ACHN (cell line): ENCODE measurements at regions not wholly inside any gene's neighbourhood (a gene's known extent, or its start where the extent isn't known, plus 50 kb on each side); places are given as distances from the start of the nearest gene placed in this dataset.
A peak's percentile ranks its signal among the peaks of the same experiment; 100 is the strongest.
"Not testable (repeated sequence)": the region's sequence is repeated elsewhere in the genome, so short reads cannot be mapped to it uniquely, and the experiment has no call there.

Experiments used
- DNase-seq: peaks from one replicate; pipeline ENCODE4 v3.0.0-alpha.2; 2015
- in situ Hi-C: cut with HindIII; loops from 2 replicates; pipeline ENCODE4 v1.10.0; 2017; ENCODE audit warnings: low sequenced_read_pairs, low pct_ligation_motif_present, low pct_unique_long_range_greater_than_20kb

DNA sequence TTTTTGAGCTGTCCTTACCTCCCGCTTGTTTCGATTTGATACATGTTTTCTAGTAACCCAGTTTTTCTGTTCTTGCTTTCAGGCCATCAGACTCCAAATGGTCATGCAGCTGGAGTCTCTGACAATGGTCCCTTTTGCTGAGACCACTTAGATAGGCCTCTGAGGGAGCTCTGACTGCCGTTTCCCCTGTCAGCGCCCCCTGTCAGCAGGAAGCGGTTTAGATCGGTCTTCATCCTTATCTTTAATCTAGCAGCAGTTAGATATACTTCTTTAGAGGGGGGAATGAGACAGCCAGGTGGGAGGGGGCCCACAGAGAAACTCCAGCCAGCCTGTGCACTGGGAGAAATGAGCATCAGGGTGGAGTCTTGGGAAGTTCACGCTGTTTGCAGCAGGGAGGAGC is 457.9 kb downstream of the GPAT3 start:
- in situ Hi-C loops = no loop called here

DNA sequence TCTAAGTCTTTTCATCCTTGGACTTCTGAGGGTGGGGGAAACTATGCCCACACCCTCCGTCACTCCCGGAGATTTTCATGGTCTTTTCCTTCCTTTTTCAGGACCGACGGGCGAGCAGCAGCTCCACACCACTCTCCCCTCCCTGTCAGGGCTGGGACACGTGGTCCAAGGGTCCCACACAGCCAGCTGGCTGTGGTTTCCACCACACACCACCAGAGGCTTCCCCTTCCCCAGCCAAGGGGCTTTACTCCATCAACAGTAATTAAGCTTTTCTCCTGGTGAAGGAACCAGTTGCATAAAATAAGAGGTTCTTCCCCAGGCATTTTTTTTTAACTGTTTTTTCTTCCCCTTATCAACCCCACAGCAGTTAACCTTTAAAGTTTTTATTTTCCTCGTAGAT is 453.9 kb downstream of the GPAT3 start:
- no peak for DNase-seq
- in situ Hi-C loops = no loop called here

More for the DNA sequence above, 457.9 kb downstream of the GPAT3 start:
- no peak for DNase-seq

DNA sequence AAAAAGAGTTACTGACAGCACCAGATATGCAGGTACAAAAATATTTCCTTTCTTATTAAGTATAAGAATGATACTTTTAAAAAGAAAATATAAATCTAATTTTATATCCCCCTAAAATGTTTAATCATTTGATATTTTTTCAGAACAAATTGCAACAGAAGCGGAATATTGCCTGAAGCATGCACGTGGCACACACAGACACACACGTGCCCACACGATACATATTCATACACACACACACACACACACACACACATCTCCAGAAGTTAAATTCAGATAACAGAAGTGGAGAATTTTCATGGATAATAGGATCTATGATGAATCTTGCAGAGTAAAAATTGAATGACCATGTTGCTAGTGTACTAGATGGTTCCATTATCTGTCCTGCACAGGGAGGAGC is 445.2 kb downstream of the GPAT3 start:
- no peak for DNase-seq
- in situ Hi-C loops = no loop called here

DNA sequence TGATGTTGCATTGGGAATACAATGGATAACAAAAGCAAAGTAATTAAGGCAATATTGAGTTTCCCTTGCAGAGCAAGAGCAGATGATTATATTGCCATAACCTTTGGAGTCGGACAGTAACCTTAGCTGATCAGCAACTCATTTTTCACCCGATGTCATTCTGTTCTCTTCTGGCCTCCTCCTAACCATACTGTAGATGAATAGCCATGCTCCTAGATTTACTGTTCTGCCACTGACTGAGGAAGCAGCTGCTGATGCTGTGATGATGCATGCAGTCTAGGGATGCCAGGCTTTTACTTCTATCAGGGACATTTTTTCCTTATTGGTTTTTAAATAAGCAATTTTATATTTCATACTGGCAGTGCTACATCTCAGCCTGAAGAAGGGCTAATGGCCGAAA is 443.9 kb downstream of the GPAT3 start:
- DNase-seq = no peak
- in situ Hi-C loops = no loop called here

DNA sequence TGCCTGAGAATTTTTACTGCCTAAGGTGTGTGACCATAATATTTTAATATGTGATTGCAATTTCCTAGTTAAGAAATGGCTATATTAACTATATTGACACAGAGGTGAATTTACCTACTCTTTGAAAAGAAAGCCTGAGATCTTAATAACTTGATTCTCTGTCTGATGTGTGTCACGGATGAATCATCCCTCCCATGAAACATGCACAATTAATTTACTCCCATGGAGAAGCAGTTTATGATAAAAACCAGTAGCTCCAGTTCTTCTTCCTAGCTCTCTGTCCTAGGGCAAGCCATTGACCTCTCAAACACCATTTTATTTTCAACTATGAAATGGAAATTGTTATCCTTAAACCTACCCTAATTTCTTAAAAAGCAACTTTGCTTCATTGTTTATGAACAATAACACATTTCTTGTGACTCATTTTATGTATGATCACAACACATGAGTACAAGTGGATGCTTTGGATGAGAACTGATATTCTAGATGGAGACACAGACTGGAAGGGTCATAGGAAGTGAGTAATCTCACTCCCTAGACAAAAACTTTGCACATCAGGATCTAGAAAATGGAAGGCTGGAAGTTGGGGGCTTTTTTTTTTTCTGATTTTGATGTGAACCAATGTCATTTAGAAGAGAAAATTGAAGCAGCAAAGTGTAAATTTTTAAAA is 438.3 kb downstream of the GPAT3 start:
- DNase-seq = no peak
- in situ Hi-C loops = no loop called here

DNA sequence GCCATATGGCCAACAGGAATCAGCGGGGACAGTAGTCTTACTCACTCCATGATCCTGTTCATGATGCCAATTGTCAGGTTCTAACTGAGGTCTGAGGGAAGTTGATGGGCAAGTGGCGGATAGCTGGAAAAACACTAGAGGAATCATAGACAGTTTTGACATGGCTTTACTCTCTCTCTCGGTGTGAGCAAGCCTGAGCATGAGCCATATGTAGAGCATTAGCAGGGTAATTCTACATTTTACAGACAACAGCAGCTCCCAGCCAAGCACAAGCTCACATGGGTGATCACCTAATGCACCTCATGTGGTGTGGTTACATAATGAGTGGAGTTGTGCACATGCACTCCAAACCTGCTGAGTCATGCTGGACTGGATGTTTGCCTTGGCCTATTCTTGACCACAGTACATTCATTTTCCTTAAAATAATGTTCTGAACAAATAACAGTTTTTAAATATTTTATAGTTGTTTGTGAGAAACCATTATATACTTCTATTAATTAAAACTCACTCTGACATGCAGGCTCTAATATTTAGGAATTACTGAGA is 429.2 kb downstream of the GPAT3 start:
- DNase-seq = peak; percentile 18

DNA sequence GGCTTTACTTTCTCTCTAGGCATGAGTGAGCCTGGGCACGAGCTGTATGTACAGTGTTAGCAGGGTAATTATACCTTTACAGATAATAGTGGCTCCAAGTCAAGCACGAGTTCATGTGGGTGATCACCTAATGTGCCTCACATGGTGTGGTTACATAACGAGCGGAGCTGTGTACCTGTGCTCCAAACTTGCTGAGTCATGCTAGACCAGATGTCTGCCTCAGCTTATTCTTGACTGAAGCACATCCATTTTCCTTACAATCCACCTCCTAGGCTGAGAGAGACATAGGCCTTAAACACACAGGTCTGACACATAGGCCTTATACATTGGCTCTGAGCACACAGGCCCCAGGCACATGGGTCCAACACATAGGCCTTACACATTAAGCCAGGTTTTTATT is 426.6 kb downstream of the GPAT3 start:
- in situ Hi-C loops = no loop called here
- DNase-seq = no peak

More for the DNA sequence above, 429.2 kb downstream of the GPAT3 start:
- in situ Hi-C loops = no loop called here

DNA sequence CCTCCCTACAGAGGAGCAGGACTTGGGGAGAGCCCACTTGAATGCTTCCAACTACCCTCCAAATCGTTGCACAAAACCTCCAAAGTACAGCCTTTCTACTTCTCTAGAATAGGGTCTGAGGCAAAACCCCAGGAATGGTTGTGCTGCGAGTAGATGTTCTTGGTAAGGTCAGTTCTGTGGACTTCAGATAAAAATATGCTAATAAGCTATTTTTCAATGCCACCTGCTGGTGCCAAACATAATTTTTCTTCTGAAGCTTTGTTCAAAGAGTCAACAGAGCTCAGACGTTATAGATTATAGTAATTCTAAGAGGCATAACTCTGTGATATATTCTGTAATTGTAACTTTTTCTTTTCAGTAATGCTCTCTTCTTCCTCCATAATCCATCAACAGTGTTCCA is 425.7 kb downstream of the GPAT3 start:
- in situ Hi-C loops = no loop called here
- DNase-seq = peak; percentile 41

DNA sequence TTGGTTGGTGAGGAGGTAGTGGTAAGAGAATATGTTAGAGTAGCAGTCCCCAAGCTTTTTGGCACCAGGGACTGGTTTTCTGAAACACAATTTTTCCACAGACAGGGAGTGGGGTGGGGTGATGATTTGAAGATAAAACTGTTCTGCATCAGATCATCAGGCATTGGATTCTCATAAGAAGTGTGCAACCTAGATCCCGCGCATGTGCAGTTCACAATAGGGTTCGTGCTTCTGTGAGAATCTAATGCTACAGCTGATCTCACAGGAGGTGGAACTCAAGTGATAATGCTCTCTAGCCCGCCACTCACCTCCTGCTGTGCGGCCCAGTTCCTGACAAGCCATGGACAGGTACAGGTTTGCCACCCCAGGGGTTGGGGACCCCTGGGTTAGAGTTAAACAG is 423.3 kb downstream of the GPAT3 start:
- in situ Hi-C loops = no loop called here
- DNase-seq = no peak

DNA sequence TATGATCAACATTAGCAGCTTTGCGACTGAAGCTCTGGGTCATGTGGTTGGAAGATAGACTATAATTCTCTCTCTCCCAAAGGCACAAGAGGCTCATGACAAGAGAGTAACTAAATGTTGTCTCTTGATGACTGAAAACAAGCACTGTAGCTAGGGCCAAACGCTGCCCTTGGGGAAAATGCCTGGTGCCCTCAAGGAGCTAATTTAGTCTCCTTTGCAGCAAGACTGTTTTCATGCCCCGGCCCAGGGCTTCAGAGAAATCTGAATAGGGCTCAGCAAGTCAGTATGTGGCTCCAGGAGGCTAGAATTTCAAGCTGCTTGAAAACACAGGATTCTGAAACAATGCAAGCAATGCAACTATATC is 411.9 kb downstream of the GPAT3 start:
- in situ Hi-C loops = no loop called here
- DNase-seq = no peak

DNA sequence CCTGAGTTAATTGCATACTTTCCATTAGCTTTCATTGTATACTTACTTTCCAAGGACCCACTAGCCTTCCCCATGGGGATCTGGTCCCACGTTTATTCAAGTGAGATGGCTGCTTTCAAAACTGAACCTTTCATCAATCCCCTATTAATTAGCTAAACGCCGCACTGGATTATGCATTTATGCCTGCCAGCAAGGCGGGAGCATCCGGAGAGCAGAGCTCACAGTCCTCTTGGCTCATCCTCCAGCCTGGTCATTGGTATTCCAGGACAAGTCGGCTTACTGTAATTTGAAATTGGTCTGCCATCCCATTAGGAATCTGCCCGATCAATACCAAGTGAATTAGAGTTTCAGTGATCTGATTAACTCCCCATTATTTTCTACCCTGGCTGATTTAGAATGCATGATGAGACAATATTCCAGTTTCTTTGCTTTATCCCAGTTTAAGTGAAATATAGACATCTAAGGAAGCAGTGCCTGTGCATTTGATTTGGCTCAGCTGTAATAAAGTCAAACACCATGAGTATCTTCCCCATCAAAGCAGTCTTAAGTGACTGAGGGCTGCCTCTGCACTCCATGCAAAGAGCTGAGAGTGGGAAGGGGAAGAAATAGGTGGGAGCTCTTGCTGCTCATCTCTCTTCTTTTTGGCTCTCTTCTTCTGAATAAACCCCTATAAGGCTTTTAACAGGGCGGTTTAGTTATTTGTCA is 411.4 kb downstream of the GPAT3 start:
- in situ Hi-C loops = no loop called here
- DNase-seq = no peak

DNA sequence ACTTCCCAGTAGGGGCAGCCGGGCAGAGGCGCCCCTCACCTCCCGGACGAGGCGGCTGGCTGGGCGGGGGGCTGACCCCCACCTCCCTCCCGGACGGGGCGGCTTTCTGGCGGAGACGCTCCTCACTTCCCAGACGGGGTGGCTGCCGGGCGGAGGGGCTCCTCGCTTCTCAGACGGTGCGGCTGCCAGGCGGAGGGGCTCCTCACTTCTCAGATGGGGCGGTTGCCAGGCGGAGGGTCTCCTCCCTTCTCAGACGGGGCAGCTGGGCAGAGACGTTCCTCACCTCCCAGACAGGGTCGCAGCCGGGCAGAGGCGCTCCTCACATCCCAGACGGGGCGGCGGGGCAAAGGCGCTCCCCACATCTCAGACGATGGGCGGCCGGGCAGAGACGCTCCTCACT is 407.8 kb downstream of the GPAT3 start:
- DNase-seq, in situ Hi-C loops: not testable (repeated sequence)

DNA sequence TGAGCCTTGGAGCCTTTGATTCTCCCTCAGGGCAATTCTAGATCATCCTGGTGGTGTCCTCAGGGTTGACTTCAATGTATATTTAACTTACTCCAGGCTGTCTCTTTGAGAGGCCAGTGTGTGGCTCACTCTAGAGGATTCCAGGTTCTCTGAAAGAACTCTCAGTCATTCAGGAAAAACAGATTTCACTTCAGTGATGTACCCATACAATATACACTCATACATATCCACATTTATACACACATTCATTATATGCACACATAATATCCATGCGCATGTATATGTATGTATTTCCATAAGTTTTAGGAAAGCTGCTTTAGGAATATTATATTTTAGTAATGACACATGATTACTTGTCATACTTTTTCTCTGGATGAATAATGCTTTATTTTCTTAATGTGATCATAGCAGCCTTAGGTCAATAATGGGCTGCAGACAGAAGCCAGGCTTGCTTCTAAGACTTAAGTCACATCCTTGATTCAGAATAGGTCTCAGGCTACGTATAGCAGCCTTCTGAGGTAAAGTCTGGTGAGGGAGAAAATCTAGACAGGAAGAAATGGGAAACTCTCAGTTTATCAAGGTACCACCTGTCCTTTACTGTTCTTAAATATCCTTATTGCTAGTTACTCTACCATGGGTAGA is 397.0 kb downstream of the GPAT3 start:
- no peak for DNase-seq
- in situ Hi-C loops = no loop called here

DNA sequence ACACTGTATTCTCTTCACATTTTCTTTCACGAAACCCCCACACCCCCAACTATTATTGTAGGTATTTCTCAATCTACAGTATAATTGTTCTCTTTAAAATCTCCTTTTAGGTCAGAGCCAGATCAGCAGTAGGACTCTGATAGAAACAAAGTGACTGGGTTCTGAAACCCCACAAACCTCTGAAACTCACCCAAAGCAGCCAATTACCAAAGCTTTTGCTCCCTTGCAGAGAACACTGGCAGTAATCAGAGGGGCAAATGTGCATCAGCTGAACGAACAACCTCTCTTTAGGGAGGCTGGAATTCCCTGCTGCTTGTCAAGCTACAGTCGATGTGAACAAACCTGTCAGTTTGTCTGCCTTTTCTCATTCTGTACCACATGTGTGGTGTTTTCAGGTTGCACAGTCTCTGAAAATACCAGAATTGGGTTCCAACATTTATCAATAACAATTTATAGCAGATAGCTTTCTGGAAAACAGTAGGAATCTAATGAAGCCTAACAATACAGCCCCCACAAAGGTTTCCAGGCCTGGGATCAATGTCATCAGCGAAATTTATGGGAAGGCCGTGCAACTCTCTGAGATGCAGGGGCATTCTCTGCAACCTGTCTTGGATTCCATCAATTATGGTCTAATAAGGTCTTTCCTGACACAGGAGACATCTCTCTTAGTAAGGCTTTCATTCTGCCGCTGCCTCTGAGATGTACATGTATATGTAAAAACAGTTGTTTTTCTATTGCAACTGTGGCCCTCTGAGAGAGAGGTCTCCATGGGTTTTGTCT is 395.9 kb downstream of the GPAT3 start:
- in situ Hi-C loops = no loop called here
- no peak for DNase-seq

DNA sequence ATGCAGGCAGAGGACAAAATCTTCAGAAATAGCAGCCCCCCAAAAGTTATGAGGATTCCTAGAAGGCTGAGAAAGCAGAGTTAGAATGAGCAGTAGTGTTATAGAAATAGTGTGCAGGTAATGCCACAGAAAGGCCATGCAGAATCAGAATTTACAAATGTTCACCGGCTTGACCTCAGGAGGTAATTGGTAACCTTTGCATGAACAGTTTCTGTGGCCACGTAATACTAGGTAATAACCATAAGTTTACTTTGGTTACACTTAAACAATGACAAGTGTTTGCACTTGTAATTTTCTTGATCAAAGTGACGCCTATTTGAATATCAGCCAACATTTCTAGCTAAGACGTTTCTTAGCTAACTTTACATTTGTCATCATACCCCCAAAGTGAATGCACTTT is 393.6 kb downstream of the GPAT3 start:
- in situ Hi-C loops = no loop called here
- no peak for DNase-seq

DNA sequence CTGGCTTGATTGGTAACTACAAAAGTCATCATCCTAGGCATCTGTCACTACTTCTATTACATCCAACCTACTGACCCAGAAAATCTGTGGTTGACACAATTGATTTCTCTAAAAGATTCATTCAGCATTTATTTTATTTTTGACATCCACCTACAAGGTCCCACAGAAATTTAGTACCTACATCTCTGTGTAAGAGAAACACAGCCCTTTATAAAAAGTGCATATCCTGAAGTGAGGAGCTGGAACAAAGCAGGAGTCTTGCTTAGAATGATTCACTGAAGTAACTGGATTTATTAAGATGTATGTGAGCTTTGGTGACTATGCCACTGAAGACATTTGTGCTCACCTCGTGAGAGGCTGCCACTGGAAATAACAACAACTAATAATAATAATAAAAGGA is 391.0 kb downstream of the GPAT3 start:
- DNase-seq = no peak
- in situ Hi-C loops = no loop called here

DNA sequence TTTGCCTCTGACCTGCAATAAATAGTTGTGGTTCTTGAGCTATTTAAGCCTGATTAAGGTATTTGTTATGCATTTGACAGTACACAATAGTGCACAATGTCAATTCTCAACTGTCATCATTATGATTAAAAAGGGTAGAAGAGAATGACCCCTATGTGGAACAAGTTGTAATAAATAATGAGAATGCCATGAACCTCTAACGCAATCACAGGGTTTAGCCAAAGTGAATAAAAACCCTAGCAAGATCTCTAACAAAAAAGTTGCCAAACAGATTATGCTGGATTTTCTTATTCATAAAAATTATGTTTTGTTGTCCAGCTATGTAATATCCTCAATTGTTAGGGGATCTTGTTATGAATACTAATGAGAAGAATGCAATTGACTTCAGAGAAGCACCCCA is 387.4 kb downstream of the GPAT3 start:
- in situ Hi-C loops = no loop called here
- DNase-seq = no peak

DNA sequence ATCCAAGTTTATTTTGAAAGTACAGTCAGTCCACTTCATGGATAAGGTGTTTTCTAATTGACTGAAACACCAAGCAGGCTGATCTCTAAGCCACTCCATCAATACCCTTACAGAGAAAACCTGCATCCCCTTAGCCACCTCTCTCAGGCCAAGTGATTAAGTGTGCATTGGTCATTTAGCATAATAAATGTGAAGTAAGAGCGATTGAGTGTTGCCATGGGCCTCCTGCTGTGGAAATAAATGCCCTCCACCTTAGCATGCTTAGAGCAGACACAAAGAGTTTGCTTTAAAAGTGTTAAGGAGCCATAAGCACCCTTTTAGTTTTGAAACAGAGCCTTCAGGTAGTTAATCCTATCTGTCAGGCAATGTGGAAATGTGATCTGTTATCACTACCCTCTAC is 386.5 kb downstream of the GPAT3 start:
- DNase-seq = no peak
- in situ Hi-C loops = no loop called here

DNA sequence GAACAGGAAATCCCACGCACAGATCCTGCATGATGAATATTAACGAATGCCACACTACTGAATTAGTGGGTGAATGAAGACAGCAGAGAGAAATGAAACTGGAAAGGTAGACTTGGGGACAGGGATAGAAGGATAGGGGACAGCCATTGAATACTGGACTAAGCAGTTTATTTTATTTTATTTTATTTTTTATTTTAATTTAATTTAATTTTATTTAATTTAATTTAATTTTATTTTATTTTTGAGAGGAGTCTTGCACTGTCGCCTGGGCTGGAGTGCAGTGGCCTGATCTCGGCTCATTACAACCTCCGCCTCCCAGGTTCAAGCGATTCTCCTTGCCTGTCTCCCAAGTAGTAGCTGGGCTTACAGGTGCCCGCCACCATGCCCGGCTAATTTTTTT is 385.2 kb downstream of the GPAT3 start:
- DNase-seq = no peak
- in situ Hi-C loops = no loop called here
